GM10266 (cell line): ENCODE measurements at regions not wholly inside any gene's neighbourhood (a gene's known extent, or its start where the extent isn't known, plus 50 kb on each side); places are given as distances from the start of the nearest gene placed in this dataset.

Experiments
- DNase-seq: peaks from one replicate; pipeline ENCODE4 v3.0.0; 2012; ENCODE audit errors: extremely low spot score
- CTCF ChIP-seq: IDR thresholded peaks from 2 replicates; pipeline ENCODE4 v1.5.1; 2012; ENCODE audit warnings: mild to moderate bottlenecking, low read depth; ENCODE audit not compliant: control insufficient read depth, insufficient read depth; ENCODE audit errors: missing control alignments

GRCh38 chr18:40863801-40864200 lies 1091.2 kb upstream of the PIK3C3 start:
- no peak for TF ChIP-seq CTCF

GRCh38 chr18:40860189-40860588 lies 1094.8 kb upstream of the PIK3C3 start:
- DNase-seq = no peak
- TF ChIP-seq CTCF = no peak

More at GRCh38 chr18:40863801-40864200, 1091.2 kb upstream of the PIK3C3 start:
- no peak for DNase-seq

GRCh38 chr18:40855661-40856060 lies 1099.4 kb upstream of the PIK3C3 start:
- TF ChIP-seq CTCF = no peak

GRCh38 chr18:40852406-40852805 lies 1102.6 kb upstream of the PIK3C3 start:
- no peak for DNase-seq
- no peak for TF ChIP-seq CTCF

More at GRCh38 chr18:40855661-40856060, 1099.4 kb upstream of the PIK3C3 start:
- DNase-seq = no peak

GRCh38 chr18:40851014-40851429 lies 1104.0 kb upstream of the PIK3C3 start:
- DNase-seq = no peak
- no peak for TF ChIP-seq CTCF

GRCh38 chr18:40849886-40850285 lies 1105.1 kb upstream of the PIK3C3 start:
- no peak for TF ChIP-seq CTCF
- no peak for DNase-seq

GRCh38 chr18:40841467-40841866 lies 1113.6 kb upstream of the PIK3C3 start:
- TF ChIP-seq CTCF = no peak
- DNase-seq = no peak
